Loucy (cell line): ENCODE measurements at regions not wholly inside any gene's neighbourhood (a gene's known extent, or its start where the extent isn't known, plus 50 kb on each side); places are given as distances from the start of the nearest gene placed in this dataset.

ENCODE experiments used
- H2AFZ ChIP-seq: fragments of 200-600 bp; sonication (generic); 2 replicates; pipeline ENCODE4 v1.6.0; 2016; ENCODE audit warnings: antibody characterized with exemption, mild to moderate bottlenecking, low read length, moderate library complexity
- H3F3A ChIP-seq: fragments of 200-600 bp; 2 replicates; pipeline ENCODE4 v1.6.0; 2016; ENCODE audit warnings: antibody characterized with exemption, low read depth, mild to moderate bottlenecking
- H3K27me3 ChIP-seq: fragments of 200-600 bp; sonication (generic); 2 replicates; pipeline ENCODE4 v1.6.1; 2014; ENCODE audit warnings: low read length, mild to moderate bottlenecking; ENCODE audit not compliant: insufficient read depth, poor library complexity, severe bottlenecking
- H3K36me3 ChIP-seq: fragments of 200-600 bp; sonication (generic); 2 replicates; pipeline ENCODE4 v1.6.1; 2016; ENCODE audit warnings: low read length; ENCODE audit not compliant: insufficient read depth
- H3K4me1 ChIP-seq: fragments of 200-600 bp; sonication (generic); 2 replicates; pipeline ENCODE4 v1.5.1; 2014; ENCODE audit warnings: low read length, mild to moderate bottlenecking; ENCODE audit not compliant: insufficient read depth, poor library complexity, severe bottlenecking
- H3K4me2 ChIP-seq: fragments of 200-600 bp; sonication (generic); 2 replicates; pipeline ENCODE4 v1.6.0; 2014; ENCODE audit warnings: antibody characterized with exemption, low read length, low read depth, mild to moderate bottlenecking; ENCODE audit not compliant: poor library complexity, severe bottlenecking
- H3K4me3 ChIP-seq: fragments of 200-600 bp; sonication (generic); 2 replicates; pipeline ENCODE4 v1.5.1; 2014; ENCODE audit warnings: low read length, mild to moderate bottlenecking, mixed read lengths; ENCODE audit not compliant: poor library complexity, severe bottlenecking
- H3K79me2 ChIP-seq: fragments of 200-600 bp; sonication (generic); 2 replicates; pipeline ENCODE4 v1.6.1; 2014; ENCODE audit warnings: low read length; ENCODE audit not compliant: insufficient read depth
- H3K9ac ChIP-seq: fragments of 200-600 bp; sonication (generic); 2 replicates; pipeline ENCODE4 v1.6.0; 2014; ENCODE audit warnings: mild to moderate bottlenecking, low read depth, low read length, moderate library complexity; ENCODE audit not compliant: poor library complexity, severe bottlenecking
- H3K9me2 ChIP-seq: fragments of 200-600 bp; sonication (generic); replicated peaks from 2 replicates; pipeline ENCODE4 v1.6.1; 2016; ENCODE audit warnings: low read depth, low read length, mixed read lengths
- H3K9me3 ChIP-seq: fragments of 200-600 bp; sonication (generic); 2 replicates; pipeline ENCODE4 v1.6.1; 2014; ENCODE audit warnings: mild to moderate bottlenecking, antibody characterized with exemption, low read length, low read depth; ENCODE audit not compliant: insufficient read depth
- H4K20me1 ChIP-seq: fragments of 200-600 bp; sonication (generic); 2 replicates; pipeline ENCODE4 v1.6.0; 2014; ENCODE audit warnings: antibody characterized with exemption, low read length, mild to moderate bottlenecking; ENCODE audit not compliant: insufficient read depth, poor library complexity, severe bottlenecking
- EZH2phosphoT487 ChIP-seq: fragments of 200-600 bp; IDR thresholded peaks from 2 replicates; pipeline ENCODE4 v1.6.1; 2018; ENCODE audit warnings: antibody characterized with exemption, mild to moderate bottlenecking, moderate library complexity, borderline replicate concordance
- TF ChIP-seq, protein P1 (sequence below): fragments of 200-600 bp; sonication (generic); conservative IDR thresholded peaks from 2 replicates; pipeline ENCODE4 v1.5.1; 2014; ENCODE audit warnings: mild to moderate bottlenecking, antibody characterized with exemption, low read length

DNA sequence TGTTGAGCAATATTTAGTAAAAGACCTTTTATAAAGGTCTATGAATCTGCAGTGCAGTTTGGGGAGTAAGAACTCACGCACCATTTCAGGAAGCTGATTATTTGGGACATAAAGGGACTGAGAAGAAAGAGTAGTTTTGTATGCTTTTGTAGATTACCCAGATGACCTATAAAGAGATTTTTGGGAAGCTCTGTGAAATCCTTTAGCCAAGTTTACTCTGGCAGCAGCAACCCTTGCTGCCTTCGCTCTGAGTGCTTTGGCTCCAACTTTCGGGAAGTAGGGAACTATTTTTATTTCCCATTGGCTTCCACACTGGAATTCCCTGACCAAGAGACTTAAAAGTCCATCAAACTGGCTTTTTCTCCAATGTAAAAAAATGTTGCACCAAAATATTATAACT lies 1110.1 kb upstream of the PHF14 start:
- TF ChIP-seq, protein P1, sequence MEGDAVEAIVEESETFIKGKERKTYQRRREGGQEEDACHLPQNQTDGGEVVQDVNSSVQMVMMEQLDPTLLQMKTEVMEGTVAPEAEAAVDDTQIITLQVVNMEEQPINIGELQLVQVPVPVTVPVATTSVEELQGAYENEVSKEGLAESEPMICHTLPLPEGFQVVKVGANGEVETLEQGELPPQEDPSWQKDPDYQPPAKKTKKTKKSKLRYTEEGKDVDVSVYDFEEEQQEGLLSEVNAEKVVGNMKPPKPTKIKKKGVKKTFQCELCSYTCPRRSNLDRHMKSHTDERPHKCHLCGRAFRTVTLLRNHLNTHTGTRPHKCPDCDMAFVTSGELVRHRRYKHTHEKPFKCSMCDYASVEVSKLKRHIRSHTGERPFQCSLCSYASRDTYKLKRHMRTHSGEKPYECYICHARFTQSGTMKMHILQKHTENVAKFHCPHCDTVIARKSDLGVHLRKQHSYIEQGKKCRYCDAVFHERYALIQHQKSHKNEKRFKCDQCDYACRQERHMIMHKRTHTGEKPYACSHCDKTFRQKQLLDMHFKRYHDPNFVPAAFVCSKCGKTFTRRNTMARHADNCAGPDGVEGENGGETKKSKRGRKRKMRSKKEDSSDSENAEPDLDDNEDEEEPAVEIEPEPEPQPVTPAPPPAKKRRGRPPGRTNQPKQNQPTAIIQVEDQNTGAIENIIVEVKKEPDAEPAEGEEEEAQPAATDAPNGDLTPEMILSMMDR = no peak
- no peak for TF ChIP-seq EZH2phosphoT487
- no peaks in the 10 kb centered on the region for H3K79me2 ChIP-seq
- H3K27me3 ChIP-seq = no peaks in the 10 kb centered on the region
- no peaks in the 10 kb centered on the region for H3K9me2 ChIP-seq
- no peak overlapping the region for H3K9ac ChIP-seq
- no peaks in the 10 kb centered on the region for H3F3A ChIP-seq
- no peaks in the 10 kb centered on the region for H3K36me3 ChIP-seq
- no peak overlapping the region for H3K4me3 ChIP-seq
- H4K20me1 ChIP-seq = no peaks in the 10 kb centered on the region
- H3K4me2 ChIP-seq = no peak overlapping the region
- H2AFZ ChIP-seq = no peak overlapping the region
- no peaks in the 10 kb centered on the region for H3K4me1 ChIP-seq
- no peaks in the 10 kb centered on the region for H3K9me3 ChIP-seq

DNA sequence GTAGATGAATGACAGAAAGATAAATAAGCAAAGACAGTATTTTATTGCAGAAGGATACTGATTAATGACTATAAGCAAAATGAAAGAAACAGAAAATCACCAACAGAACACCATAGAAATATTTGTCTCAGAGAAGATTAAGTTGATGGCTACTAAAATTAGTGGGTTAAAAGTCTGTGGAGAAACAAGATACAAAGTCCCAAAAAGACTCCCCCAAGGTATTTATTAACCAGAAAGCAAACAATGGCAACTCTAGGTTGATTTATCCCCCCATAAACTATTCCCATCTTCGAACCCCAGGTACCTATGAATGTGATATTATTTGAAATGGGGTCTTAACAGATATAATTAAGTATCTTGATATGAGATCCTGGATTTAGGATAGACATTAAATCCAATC lies 1104.5 kb upstream of the PHF14 start:
- H4K20me1 ChIP-seq = no peaks in the 10 kb centered on the region

DNA sequence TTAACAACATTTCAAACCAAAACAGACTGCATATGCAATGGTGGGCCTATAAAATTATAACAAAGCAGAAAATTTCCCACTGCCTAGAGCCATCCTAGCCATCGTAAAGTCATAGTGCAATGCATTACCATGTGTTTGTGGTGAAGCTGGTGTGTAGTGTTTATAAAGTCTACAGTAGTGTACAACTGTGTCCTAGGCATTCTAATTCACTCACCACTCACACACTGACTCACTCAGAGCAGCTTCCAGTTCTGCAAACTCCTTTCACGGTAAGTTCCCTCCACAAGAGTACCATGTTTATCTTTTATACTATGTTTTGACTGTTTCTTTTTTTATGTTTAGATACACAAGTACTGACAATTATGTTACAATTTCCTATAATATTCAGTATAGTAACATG lies 1104.1 kb upstream of the PHF14 start:
- no peak overlapping the region for H2AFZ ChIP-seq
- no peaks in the 10 kb centered on the region for H4K20me1 ChIP-seq
- H3K27me3 ChIP-seq = no peaks in the 10 kb centered on the region
- H3F3A ChIP-seq = no peaks in the 10 kb centered on the region
- TF ChIP-seq, protein P1 = no peak
- TF ChIP-seq EZH2phosphoT487 = no peak
- no peaks in the 10 kb centered on the region for H3K4me1 ChIP-seq
- H3K9me2 ChIP-seq = no peaks in the 10 kb centered on the region
- no peaks in the 10 kb centered on the region for H3K36me3 ChIP-seq
- no peaks in the 10 kb centered on the region for H3K9me3 ChIP-seq
- H3K9ac ChIP-seq = no peak overlapping the region
- H3K4me2 ChIP-seq = no peak overlapping the region
- H3K4me3 ChIP-seq = no peak overlapping the region
- H3K79me2 ChIP-seq = no peaks in the 10 kb centered on the region

More for the DNA sequence above, 1104.5 kb upstream of the PHF14 start:
- no peaks in the 10 kb centered on the region for H3K9me3 ChIP-seq
- H3K4me3 ChIP-seq = no peak overlapping the region
- H3K4me1 ChIP-seq = no peaks in the 10 kb centered on the region
- H3K36me3 ChIP-seq = no peaks in the 10 kb centered on the region
- H3K4me2 ChIP-seq = no peak overlapping the region
- no peak for TF ChIP-seq EZH2phosphoT487
- TF ChIP-seq, protein P1 = no peak
- H3K9me2 ChIP-seq = no peaks in the 10 kb centered on the region
- no peaks in the 10 kb centered on the region for H3K79me2 ChIP-seq
- no peak overlapping the region for H3K9ac ChIP-seq
- 0 out of 2 replicates have a peak overlapping the region, but pooled peaks have one; percentile 26 for H2AFZ ChIP-seq
- H3F3A ChIP-seq = no peaks in the 10 kb centered on the region
- no peaks in the 10 kb centered on the region for H3K27me3 ChIP-seq
